ENCODE measurements at regions not wholly inside any gene's neighbourhood (a gene's known extent, or its start where the extent isn't known, plus 50 kb on each side); places are given as distances from the start of the nearest gene placed in this dataset.

GRCh38 chr3:76873532-76874242 is 166.2 kb upstream of the ROBO2 start:
- Histone ChIP-seq H3K9ac (ENCODE audit: control insufficient read depth, insufficient read depth, low read length) (no peak overlapping the region), H3K79me2 (ENCODE audit: control insufficient read depth, insufficient read depth, low read length) (no peaks in the 10 kb centered on the region), H3K27ac (ENCODE audit: control insufficient read depth, insufficient read depth) (no peak overlapping the region), H3K9me3 (replicated peaks; ENCODE audit: control insufficient read depth, insufficient read depth, low read length) (no peaks in the 10 kb centered on the region), H4K20me1 (ENCODE audit: control insufficient read depth, insufficient read depth) (no peaks in the 10 kb centered on the region), H3K36me3 (ENCODE audit: control insufficient read depth in 2 of 2, insufficient read depth in 2 of 2, low read length in 1 of 2) (no peaks in the 10 kb centered on the region), H3K4me1 (ENCODE audit: control insufficient read depth, insufficient read depth, low read length) (no peaks in the 10 kb centered on the region), H3K27me3 (replicated peaks in 1 of 2; ENCODE audit: control insufficient read depth in 2 of 2, insufficient read depth in 2 of 2, low read length in 1 of 2) (no peaks in the 10 kb centered on the region), H3K4me3 (no peak overlapping the region), H3K4me2 (ENCODE audit: control insufficient read depth, insufficient read depth) (no peak overlapping the region), H2AFZ (ENCODE audit: control insufficient read depth, low read depth, low read length) (no peak overlapping the region)
- in situ Hi-C loops (cut with MboI) (no loop called here), intact Hi-C loops (cut with micrococcal nuclease; ENCODE audit: unreplicated experiment) (no loop called here)
- FAIRE-seq, result no peak
- TF ChIP-seq TCF3 (IDR thresholded peaks at IDR 0.05; ENCODE audit: borderline replicate concordance, insufficient read depth, low read depth, low read length) (no peak), PAX5 (IDR thresholded peaks at IDR 0.05; ENCODE audit: borderline replicate concordance, low read depth, low read length) (no peak), ZNF274 (IDR thresholded peaks at IDR 0.05; ENCODE audit: insufficient read depth, insufficient read length) (no peak), STAT1 (conservative IDR thresholded peaks at IDR 0.05) (no peak), KDM1A (IDR thresholded peaks at IDR 0.05; ENCODE audit: borderline replicate concordance) (no peak), SKIL (IDR thresholded peaks at IDR 0.05; ENCODE audit: low read depth, poor library complexity, severe bottlenecking) (no peak), ZSCAN29 (IDR thresholded peaks at IDR 0.05) (no peak), TCF7 (IDR thresholded peaks at IDR 0.05; ENCODE audit: borderline replicate concordance) (no peak), HSF1 (IDR thresholded peaks at IDR 0.05; ENCODE audit: low read depth, low read length) (no peak), ZNF24 (IDR thresholded peaks at IDR 0.05) (no peak), BCLAF1 (IDR thresholded peaks at IDR 0.05) (no peak)
- 78% methylated on average over 10 of the region's 10 CpGs for WGBS (ENCODE audit: insufficient coverage, insufficient replicate concordance, low lambda C conversion rate, missing lambda C conversion rate)
- RAD21 ChIA-PET (ENCODE audit: unreplicated experiment), result no interaction called here
- CTCF ChIA-PET, result no interaction called here
- no peak for DNase-seq (ENCODE audit: low read depth, low spot score)
- POLR2A ChIA-PET, result no interaction called here
- SMC1A ChIA-PET (ENCODE audit: uncharacterized antibody, unreplicated experiment), result interaction anchor here (0.7 to 0.9 kb wide), 2 partner anchors 8 to 34 kb away, joined by 3 read pairs; no protein-coding TSS in a partner anchor
- ATAC-seq, result no peak
- BruUV-seq (replicated peaks), result no TSS peak
